Jurkat, Clone E6-1 (cell line): ENCODE measurements at regions not wholly inside any gene's neighbourhood (a gene's known extent, or its start where the extent isn't known, plus 50 kb on each side); places are given as distances from the start of the nearest gene placed in this dataset.

Experiments
- DNase-seq: peaks from one replicate; pipeline ENCODE4 v3.0.0-alpha.2; 2011; ENCODE audit warnings: low read depth, low spot score
- H3K4me3 ChIP-seq: 2 replicates; pipeline ENCODE4 v1.5.1; 2011; ENCODE audit warnings: mild to moderate bottlenecking, low read length, control low read depth, moderate library complexity

DNA sequence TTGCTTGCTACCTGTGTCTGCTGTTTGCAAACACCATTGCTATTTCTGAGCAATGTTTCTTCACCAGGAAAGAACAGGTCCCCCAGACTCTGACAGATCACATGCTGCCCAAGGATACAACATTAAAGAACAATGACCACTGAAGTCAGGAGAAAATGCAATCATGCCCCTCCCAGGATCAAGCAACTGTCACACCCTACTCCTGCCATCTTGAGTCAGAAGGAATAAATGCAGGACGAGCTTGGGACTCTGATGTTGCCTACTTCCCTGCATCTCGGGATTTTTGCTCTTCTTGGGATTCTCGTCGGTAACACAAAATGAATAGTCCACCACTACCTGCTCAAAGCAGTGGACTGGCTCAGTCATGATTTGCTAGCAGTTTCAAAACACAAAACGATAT, 490.6 kb downstream of the COG6 start:
- DNase-seq = no peak

GRCh38 chr13:40146611-40147117, 491.2 kb downstream of the COG6 start:
- no peak overlapping the region for H3K4me3 ChIP-seq
- no peak for DNase-seq

More for the DNA sequence above, 490.6 kb downstream of the COG6 start:
- H3K4me3 ChIP-seq = no peak overlapping the region

DNA sequence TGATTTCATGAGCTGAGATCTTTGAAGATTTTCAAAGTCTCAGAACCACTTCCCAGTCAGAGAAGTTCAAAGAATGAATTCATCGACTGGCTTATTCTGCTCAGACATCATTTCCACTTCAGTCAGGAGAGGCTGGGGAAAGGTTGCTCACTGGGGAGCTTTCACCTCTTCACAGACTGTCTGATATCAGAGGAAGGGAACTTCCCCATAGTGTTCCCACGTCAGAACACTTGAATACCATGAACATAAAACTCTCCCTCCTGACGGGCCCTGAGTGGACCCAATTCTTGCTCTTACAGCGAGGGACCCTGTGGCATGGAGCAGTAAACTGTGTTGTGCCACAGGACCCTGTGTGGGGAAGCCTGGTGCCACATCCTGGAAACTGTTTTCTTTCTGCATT, 492.6 kb downstream of the COG6 start:
- H3K4me3 ChIP-seq = no peak overlapping the region
- no peak for DNase-seq

DNA sequence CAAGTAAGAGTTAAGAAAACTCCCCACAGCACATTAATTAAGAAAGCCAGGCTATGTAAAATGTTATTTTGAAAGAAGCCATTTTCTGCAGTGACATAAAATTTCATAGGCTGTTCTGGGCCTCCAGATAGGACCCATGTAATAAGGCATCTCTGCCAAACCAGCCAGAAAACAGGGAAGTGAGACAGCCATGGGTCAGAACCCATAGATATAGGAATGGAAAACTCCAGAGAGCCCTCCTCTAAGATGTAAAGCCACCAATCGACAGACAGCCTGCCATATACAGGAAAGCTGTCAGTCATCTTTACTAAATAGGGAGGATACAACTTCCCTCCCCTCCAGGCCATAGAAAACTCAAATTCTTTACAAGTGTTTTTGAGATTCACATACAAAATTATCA, 493.3 kb downstream of the COG6 start:
- no peak overlapping the region for H3K4me3 ChIP-seq
- DNase-seq = no peak

GRCh38 chr13:40149611-40150274, 494.3 kb downstream of the COG6 start:
- DNase-seq = no peak
- H3K4me3 ChIP-seq = no peak overlapping the region

GRCh38 chr13:40151673-40152072, 496.2 kb downstream of the COG6 start:
- no peak overlapping the region for H3K4me3 ChIP-seq
- no peak for DNase-seq

GRCh38 chr13:40152145-40152544, 496.7 kb downstream of the COG6 start:
- no peak for DNase-seq

DNA sequence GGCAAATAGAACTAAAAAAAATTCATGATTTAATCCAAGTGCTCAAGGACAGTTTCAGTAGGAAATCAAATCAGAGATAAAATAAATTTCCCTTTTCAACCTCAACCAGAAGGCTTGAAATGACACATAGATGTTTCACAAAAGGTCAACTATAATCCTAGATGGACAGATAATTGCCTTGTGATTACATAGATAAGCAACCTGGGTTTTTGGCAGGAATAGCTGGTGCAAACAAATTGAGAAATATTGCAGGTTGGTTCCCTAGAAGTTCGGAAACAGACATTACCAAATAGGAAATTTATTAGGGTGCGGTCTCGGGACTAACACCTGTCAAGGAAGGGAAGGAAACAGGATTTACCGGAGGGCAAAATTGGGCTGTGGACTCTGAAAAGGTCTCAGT, 497.5 kb downstream of the COG6 start:
- H3K4me3 ChIP-seq = no peak overlapping the region
- DNase-seq = no peak

More at GRCh38 chr13:40152145-40152544, 496.7 kb downstream of the COG6 start:
- H3K4me3 ChIP-seq = no peak overlapping the region

DNA sequence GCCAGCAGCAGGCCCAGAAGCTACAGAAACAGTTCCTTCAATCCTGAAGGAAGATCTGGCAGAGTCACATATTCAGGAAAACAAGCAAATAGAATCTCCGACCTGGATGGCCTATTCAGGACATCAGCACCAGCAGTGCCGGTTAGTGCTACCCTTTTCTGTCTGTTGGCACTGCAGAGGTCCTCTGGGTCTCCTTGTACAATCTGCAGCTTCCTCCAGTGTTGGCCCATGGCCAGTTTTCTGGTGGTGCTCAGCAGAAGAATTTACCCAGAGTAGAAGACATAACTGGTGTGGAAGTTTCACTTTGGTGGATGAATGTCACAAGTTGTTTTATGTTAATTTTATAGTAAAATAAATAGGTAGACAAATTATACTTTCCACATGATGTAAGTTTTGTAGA, 498.1 kb downstream of the COG6 start:
- DNase-seq = no peak

DNA sequence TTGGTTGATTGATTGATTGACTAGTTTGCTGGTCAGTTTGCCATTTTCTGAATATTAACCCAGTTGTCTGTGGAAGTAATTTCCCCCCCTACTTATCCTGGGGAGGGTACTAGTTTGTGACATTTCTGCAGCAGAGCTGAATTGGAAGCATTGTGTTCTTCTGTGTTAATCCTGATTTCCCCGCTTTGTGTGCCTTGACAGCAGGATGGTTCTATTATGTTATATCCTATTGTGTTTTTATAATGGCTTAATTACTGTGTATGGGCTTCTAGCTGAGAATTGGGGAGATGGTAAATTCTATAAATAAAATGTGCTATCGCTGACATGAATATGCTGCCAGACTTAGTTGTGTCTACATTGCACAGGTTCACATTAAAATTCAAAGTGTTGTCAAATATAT, 499.7 kb downstream of the COG6 start:
- no peak for DNase-seq
- H3K4me3 ChIP-seq = no peak overlapping the region

More for the DNA sequence above, 498.1 kb downstream of the COG6 start:
- H3K4me3 ChIP-seq = no peak overlapping the region

GRCh38 chr13:40158218-40158617, 502.8 kb downstream of the COG6 start:
- no peak overlapping the region for H3K4me3 ChIP-seq
- DNase-seq = no peak

- no peak for DNase-seq
- no peak overlapping the region for H3K4me3 ChIP-seq
Measured at GRCh38 chr13:40158757-40159156, 503.3 kb downstream of the COG6 start.

- no peak for DNase-seq
- no peak overlapping the region for H3K4me3 ChIP-seq
Measured at GRCh38 chr13:40159736-40160135, 504.3 kb downstream of the COG6 start.

- H3K4me3 ChIP-seq = no peak overlapping the region
- DNase-seq = no peak
Measured at GRCh38 chr13:40160618-40161350, 505.3 kb downstream of the COG6 start.

DNA sequence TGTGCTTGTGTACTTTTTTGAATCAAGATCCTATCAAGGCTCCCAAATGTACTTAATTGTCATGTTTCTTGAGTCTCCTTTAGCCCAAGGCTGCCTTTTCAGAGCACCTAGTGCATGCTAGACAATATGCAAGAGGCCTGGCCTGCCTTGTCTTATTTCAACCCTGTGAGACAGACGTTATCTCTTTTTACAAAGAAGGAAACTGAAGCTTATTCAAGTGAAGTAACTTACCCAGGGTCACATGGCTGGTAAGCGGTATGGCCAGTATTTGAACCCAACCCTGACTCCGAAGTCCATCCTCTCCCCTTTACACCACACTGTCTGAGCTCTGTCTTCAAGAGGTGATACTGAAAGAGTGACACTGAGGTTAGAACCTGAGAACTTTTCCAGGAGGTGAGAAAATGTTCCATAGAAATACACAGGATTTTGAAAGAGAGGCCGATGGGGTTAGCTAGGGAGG, 505.1 kb downstream of the FOXO1 start:
- no peak overlapping the region for H3K4me3 ChIP-seq
- DNase-seq = no peak

GRCh38 chr13:40161931-40162330, 504.5 kb downstream of the FOXO1 start:
- DNase-seq = no peak

DNA sequence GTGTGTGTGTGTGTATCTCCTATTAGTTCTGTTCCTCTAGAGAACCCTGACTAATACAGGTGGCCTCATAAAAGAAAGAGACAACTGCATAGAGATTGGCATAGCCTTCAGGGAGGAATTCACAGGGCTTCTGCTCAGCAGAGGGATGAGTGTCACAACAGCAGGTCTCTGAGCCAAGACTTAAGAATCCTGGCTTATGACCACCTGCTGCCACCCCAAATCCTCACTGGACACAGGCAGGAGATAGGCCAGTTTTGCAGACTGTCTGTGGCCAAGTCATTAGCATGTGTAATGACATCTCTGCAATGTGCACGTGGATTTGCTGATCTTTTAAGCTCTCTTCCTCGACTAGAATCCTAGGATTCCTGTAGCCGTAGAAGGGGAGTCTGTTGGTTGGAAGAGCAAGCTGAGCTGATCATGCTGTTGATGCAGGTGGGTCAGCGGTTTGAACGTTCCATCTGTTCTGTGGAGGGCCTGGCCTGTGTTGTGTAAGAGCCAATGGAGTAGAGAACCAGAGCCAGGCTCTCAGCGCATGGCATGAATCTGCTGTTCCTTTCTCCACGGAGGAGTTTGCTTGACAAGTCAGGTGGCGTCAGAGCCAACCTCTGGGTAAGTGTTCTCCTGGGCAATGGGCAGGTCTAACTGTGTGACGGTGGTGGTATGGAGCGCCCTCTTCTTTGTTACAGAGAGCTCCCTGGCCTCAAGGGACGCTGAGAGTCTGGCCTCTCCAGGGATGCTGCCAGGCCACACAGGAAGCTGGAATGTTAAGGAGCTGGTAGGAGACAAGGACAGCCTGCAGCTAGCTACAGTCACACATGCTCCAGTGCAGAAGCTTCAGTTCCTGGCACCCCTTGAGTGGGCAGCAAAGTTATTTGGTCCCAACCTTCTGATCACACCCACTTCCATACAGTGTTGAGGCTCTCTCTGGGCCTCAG, 503.1 kb downstream of the FOXO1 start:
- no peak for DNase-seq
- no peak overlapping the region for H3K4me3 ChIP-seq

More at GRCh38 chr13:40161931-40162330, 504.5 kb downstream of the FOXO1 start:
- H3K4me3 ChIP-seq = no peak overlapping the region

DNA sequence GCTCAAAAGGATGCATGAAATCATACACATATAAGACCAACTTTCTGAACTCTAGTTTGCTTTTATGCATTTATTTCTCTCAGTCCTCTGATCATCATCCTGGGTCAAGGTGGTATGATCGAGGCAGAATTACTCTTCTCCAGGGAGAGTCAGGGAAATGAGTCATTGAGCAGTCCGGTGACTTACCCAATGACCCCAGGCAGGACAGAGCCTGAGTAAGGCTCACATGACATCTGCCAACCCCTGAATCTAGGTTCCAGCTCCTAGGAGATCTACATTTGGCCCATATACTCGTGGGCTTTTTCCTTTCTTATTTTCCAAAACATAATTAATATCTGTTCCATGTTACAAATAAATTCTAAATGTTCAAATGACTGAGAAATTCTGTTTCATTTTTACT, 502.3 kb downstream of the FOXO1 start:
- no peak for DNase-seq

GRCh38 chr13:40165316-40165932, 501.0 kb downstream of the FOXO1 start:
- H3K4me3 ChIP-seq = no peak overlapping the region
- no peak for DNase-seq

More for the DNA sequence above, 502.3 kb downstream of the FOXO1 start:
- H3K4me3 ChIP-seq = no peak overlapping the region
